ENCODE measurements at regions not wholly inside any gene's neighbourhood (a gene's known extent, or its start where the extent isn't known, plus 50 kb on each side); places are given as distances from the start of the nearest gene placed in this dataset.

DNA sequence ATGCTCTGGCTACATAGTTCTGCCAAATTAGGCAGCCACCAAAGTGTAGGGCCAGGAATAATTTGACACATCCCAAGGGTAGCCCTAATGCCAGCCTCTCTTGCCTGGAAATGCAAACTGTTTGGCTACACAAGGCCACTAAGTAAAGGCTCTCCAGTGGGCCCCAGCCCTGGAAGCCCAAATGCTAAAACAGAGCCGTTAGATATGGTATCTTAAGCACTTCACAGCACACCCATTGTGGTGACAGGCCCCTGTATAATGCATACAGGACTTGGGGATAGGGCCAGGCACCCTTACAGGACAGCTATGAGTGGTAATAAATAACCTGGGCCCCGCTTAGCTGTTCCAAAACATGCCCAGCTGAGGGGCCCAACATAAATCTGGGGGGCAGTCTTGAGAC is 623.9 kb downstream of the BCOR start:
- Histone ChIP-seq H3K27me3 (ENCODE audit: control insufficient read depth in 2 of 2, insufficient read depth in 2 of 2, low read length in 2 of 2) (no peaks in the 10 kb centered on the region), H2AFZ (ENCODE audit: low read depth, low read length) (no peak overlapping the region), H3K27ac (ENCODE audit: extremely low read depth, low read depth, low read length) (no peak overlapping the region), H3K4me2 (ENCODE audit: insufficient read depth, low read length) (no peak overlapping the region), H3K36me3 (ENCODE audit: control insufficient read depth, insufficient read depth, low read length) (no peaks in the 10 kb centered on the region), H3K9me1 (ENCODE audit: control insufficient read depth, insufficient read depth, low read length) (peaks cover 3% of the 10 kb centered on the region), H3K9me3 (replicated peaks; ENCODE audit: control insufficient read depth, insufficient read depth, low read depth, low read length) (no peaks in the 10 kb centered on the region), H3K4me3 (no peak overlapping the region), H4K20me1 (replicated peaks; ENCODE audit: control insufficient read depth, insufficient read depth, low read length) (no peaks in the 10 kb centered on the region), H3K79me2 (ENCODE audit: control insufficient read depth, insufficient read depth, low read length) (no peaks in the 10 kb centered on the region), H3K9ac (ENCODE audit: insufficient read depth in 1 of 2, low read depth in 2 of 2, low read length in 2 of 2) (no peak overlapping the region), H3K4me1 (replicated peaks in 1 of 2; ENCODE audit: control insufficient read depth in 2 of 2, insufficient read depth in 2 of 2, low read length in 2 of 2) (peaks cover 14 to 16% of the 10 kb centered on the region in 2 experiments; a peak in 4 of 5 replicates)
- intact Hi-C loops (cut with micrococcal nuclease) (no loop called here), in situ Hi-C loops (cut with MboI) (no loop called here)
- DNase-seq (ENCODE audit: extremely low read depth in 1 of 4, low spot score in 3 of 4) = no peak
- FAIRE-seq = no peak
- ChIA-PET CTCF (ENCODE audit: low intra/inter-chr PET ratio) (no interaction called here), POLR2A (no interaction called here)
- 17% methylated on average over 1 of the region's 2 CpGs for WGBS (ENCODE audit: insufficient coverage, low coverage, missing lambda C conversion rate)
- no TSS peak for BruUV-seq (replicated peaks)
- no peak for ATAC-seq
- TF ChIP-seq KDM2B (CRISPR knock-in tag; IDR thresholded peaks at IDR 0.05) = no peak
- TF ChIP-seq, protein P1, sequence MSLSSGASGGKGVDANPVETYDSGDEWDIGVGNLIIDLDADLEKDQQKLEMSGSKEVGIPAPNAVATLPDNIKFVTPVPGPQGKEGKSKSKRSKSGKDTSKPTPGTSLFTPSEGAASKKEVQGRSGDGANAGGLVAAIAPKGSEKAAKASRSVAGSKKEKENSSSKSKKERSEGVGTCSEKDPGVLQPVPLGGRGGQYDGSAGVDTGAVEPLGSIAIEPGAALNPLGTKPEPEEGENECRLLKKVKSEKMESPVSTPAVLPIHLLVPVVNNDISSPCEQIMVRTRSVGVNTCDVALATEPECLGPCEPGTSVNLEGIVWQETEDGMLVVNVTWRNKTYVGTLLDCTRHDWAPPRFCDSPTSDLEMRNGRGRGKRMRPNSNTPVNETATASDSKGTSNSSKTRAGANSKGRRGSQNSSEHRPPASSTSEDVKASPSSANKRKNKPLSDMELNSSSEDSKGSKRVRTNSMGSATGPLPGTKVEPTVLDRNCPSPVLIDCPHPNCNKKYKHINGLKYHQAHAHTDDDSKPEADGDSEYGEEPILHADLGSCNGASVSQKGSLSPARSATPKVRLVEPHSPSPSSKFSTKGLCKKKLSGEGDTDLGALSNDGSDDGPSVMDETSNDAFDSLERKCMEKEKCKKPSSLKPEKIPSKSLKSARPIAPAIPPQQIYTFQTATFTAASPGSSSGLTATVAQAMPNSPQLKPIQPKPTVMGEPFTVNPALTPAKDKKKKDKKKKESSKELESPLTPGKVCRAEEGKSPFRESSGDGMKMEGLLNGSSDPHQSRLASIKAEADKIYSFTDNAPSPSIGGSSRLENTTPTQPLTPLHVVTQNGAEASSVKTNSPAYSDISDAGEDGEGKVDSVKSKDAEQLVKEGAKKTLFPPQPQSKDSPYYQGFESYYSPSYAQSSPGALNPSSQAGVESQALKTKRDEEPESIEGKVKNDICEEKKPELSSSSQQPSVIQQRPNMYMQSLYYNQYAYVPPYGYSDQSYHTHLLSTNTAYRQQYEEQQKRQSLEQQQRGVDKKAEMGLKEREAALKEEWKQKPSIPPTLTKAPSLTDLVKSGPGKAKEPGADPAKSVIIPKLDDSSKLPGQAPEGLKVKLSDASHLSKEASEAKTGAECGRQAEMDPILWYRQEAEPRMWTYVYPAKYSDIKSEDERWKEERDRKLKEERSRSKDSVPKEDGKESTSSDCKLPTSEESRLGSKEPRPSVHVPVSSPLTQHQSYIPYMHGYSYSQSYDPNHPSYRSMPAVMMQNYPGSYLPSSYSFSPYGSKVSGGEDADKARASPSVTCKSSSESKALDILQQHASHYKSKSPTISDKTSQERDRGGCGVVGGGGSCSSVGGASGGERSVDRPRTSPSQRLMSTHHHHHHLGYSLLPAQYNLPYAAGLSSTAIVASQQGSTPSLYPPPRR (CRISPR knock-in tag; IDR thresholded peaks at IDR 0.05; ENCODE audit: borderline replicate concordance) = no peak
- no peak for TF ChIP-seq NFE2 (IDR thresholded peaks at IDR 0.05; ENCODE audit: low read depth)
- TF ChIP-seq, protein P2, sequence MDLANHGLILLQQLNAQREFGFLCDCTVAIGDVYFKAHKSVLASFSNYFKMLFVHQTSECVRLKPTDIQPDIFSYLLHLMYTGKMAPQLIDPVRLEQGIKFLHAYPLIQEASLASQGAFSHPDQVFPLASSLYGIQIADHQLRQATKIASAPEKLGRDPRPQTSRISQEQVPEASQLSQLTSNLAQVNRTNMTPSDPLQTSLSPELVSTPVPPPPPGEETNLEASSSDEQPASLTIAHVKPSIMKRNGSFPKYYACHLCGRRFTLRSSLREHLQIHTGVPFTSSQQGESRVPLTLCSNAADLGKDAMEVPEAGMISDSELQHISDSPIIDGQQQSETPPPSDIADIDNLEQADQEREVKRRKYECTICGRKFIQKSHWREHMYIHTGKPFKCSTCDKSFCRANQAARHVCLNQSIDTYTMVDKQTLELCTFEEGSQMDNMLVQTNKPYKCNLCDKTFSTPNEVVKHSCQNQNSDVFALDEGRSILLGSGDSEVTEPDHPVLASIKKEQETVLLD (IDR thresholded peaks at IDR 0.05) = no peak
- TF ChIP-seq ZBTB8A (IDR thresholded peaks at IDR 0.05; ENCODE audit: partially characterized antibody) = no peak
- no peak for TF ChIP-seq PCBP1 (IDR thresholded peaks at IDR 0.05; ENCODE audit: low read depth, low read length, poor library complexity, severe bottlenecking)
- no peak for TF ChIP-seq MCM7 (IDR thresholded peaks at IDR 0.05)
- TF ChIP-seq, protein P3, sequence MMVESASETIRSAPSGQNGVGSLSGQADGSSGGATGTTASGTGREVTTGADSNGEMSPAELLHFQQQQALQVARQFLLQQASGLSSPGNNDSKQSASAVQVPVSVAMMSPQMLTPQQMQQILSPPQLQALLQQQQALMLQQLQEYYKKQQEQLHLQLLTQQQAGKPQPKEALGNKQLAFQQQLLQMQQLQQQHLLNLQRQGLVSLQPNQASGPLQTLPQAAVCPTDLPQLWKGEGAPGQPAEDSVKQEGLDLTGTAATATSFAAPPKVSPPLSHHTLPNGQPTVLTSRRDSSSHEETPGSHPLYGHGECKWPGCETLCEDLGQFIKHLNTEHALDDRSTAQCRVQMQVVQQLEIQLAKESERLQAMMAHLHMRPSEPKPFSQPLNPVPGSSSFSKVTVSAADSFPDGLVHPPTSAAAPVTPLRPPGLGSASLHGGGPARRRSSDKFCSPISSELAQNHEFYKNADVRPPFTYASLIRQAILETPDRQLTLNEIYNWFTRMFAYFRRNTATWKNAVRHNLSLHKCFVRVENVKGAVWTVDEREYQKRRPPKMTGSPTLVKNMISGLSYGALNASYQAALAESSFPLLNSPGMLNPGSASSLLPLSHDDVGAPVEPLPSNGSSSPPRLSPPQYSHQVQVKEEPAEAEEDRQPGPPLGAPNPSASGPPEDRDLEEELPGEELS (CRISPR knock-in tag; IDR thresholded peaks at IDR 0.05; ENCODE audit: borderline replicate concordance) = no peak
- TF ChIP-seq, protein P4, sequence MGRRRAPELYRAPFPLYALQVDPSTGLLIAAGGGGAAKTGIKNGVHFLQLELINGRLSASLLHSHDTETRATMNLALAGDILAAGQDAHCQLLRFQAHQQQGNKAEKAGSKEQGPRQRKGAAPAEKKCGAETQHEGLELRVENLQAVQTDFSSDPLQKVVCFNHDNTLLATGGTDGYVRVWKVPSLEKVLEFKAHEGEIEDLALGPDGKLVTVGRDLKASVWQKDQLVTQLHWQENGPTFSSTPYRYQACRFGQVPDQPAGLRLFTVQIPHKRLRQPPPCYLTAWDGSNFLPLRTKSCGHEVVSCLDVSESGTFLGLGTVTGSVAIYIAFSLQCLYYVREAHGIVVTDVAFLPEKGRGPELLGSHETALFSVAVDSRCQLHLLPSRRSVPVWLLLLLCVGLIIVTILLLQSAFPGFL (CRISPR knock-in tag; IDR thresholded peaks at IDR 0.05) = no peak
- no peak for TF ChIP-seq HMG20A (CRISPR knock-in tag; conservative IDR thresholded peaks at IDR 0.05)
- no peak for TF ChIP-seq PTTG1 (tag; IDR thresholded peaks at IDR 0.05; ENCODE audit: low read depth)
- TF ChIP-seq ZNF133 (CRISPR knock-in tag; IDR thresholded peaks at IDR 0.05) = no peak
